Large intestine (tissue), 3 donors: ENCODE measurements at regions not wholly inside any gene's neighbourhood (a gene's known extent, or its start where the extent isn't known, plus 50 kb on each side); places are given as distances from the start of the nearest gene placed in this dataset.
A peak's percentile ranks its signal among the peaks of the same experiment; 100 is the strongest.

Experiments used
- DNase-seq, 2 donors: peaks; one replicate each; pipeline versions ENCODE4 v3.0.0 to v3.0.0-alpha.2; 2013
- H3K27ac ChIP-seq: one replicate; pipeline ENCODE4 v1.5.1; 2013; ENCODE audit warnings: low read length
- H3K27me3 ChIP-seq: 2 replicates; pipeline ENCODE4 v1.6.1; 2013; ENCODE audit warnings: low read length; ENCODE audit not compliant: control insufficient read depth, insufficient read depth
- H3K36me3 ChIP-seq: 2 replicates; pipeline ENCODE4 v1.6.1; 2013; ENCODE audit warnings: low read length; ENCODE audit not compliant: control insufficient read depth, insufficient read depth
- H3K4me1 ChIP-seq: one replicate; pipeline ENCODE4 v1.6.1; 2013; ENCODE audit warnings: low read length; ENCODE audit not compliant: control insufficient read depth, insufficient read depth
- H3K4me3 ChIP-seq: one replicate; pipeline ENCODE4 v1.5.1; 2013; ENCODE audit warnings: low read length
- H3K9me3 ChIP-seq: one replicate; pipeline ENCODE4 v1.6.1; 2013; ENCODE audit warnings: mild to moderate bottlenecking, low read depth, low read length, moderate library complexity; ENCODE audit not compliant: control insufficient read depth
- WGBS: methylation state at CpG from one replicate; pipeline ENCODE4 v1.1.5; 2013; ENCODE audit warnings: low lambda C conversion rate; ENCODE audit not compliant: insufficient coverage; 5-methylcytosine and 5-hydroxymethylcytosine counted together

DNA sequence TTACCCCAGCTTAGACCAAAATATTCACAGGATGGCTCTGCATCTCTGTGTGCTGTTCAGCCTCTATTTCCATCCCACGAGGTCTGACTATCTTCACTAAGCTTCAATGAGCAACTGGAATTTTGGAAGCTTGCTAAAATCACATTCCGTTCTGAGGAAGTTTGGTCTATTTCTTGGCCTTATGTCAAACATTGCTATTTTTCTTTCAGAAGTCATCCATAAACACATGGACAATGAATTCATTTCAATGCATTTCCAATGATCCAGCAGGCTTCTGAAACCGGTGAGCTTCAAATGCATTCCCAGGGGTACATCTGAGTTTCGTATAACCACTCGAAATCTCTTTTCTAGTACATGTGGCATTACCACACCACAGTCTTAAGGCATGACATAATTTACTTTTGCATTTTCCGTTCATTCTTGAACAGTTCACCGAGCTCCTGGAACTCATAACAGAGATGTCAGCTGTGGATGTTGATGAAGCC lies 294.1 kb upstream of the KAZN start:
- H3K27ac ChIP-seq, result no peak overlapping the region
- peak in 1 of 2 donors; percentile 8 for DNase-seq
- no peaks in the 10 kb centered on the region for H3K4me1 ChIP-seq
- H3K9me3 ChIP-seq, result no peaks in the 10 kb centered on the region
- no peaks in the 10 kb centered on the region for H3K36me3 ChIP-seq
- H3K27me3 ChIP-seq, result no peaks in the 10 kb centered on the region
- 80% methylated on average over 2 of the region's 7 CpGs for WGBS
- no peak overlapping the region for H3K4me3 ChIP-seq

DNA sequence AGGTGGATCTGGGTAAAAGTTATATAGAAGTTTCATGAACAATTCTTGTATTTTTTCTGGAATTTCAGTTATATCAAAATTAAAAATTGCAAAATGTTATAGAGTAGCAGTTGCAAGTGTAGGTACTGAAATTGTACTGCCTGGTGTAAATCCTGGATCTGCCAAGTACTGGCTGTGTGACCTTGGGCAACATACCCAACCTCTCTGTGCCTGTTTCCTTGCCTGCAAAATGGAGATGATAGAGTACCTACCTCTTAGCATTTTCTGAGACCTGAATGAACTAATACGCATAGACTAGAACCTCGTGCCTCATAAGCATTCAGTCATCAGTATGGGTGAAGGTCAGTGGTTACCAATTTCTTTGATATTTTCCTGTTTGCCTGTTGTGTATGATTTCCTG lies 290.0 kb upstream of the KAZN start:
- Histone ChIP-seq H3K27ac (no peak overlapping the region), H3K4me3 (no peak overlapping the region), H3K36me3 (no peaks in the 10 kb centered on the region), H3K27me3 (no peaks in the 10 kb centered on the region), H3K4me1 (no peaks in the 10 kb centered on the region), H3K9me3 (no peaks in the 10 kb centered on the region)
- DNase-seq, result no peak
- WGBS, result no CpG with 5 or more reads among the region's 2 CpGs

DNA sequence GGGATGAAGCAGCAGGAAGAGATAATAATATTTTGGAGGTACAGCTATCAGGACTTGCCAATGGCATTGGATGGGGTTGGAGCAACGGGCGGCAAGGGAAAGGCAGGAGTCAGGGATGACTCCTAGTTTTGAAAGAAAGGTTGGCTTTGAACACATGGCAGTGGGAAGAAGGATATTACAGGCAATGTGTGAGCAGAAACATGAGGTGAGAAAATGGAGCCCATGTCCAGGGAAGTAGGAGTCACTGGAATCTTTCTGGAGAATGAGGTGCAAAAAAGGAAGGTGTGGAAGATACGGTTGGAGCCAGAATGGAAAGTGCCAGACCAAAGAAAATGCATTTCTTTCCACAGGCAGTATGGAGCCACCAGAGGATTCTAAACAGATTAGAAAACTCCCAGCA lies 288.5 kb upstream of the KAZN start:
- Histone ChIP-seq H3K27ac (no peak overlapping the region), H3K4me1 (no peaks in the 10 kb centered on the region), H3K9me3 (no peaks in the 10 kb centered on the region), H3K27me3 (no peaks in the 10 kb centered on the region), H3K36me3 (no peaks in the 10 kb centered on the region), H3K4me3 (no peak overlapping the region)
- 94% methylated on average over 2 of the region's 3 CpGs for WGBS
- DNase-seq, result no peak

DNA sequence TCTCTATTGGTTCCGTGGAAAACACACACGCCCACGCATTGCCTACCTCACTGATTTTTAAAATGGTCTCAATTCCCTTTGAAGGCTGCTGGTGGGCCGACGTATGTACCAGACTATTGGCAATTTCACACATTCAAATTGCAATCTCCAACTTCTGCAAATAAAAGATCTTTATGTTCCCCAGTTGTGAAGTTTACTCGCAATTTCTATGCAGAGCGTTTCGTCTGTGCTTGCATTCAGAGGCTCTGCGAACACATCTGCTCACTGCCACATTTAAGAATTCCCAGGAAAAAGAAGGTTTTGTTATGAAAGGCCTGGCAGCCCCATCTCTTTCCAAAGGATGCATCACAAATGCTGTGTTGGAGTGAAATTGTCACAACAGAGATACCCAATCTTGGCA lies 288.0 kb upstream of the KAZN start:
- Histone ChIP-seq H3K27me3 (no peaks in the 10 kb centered on the region), H3K4me1 (no peaks in the 10 kb centered on the region), H3K4me3 (no peak overlapping the region), H3K27ac (no peak overlapping the region), H3K9me3 (no peaks in the 10 kb centered on the region), H3K36me3 (no peaks in the 10 kb centered on the region)
- DNase-seq, result no peak
- WGBS, result no CpG with 5 or more reads among the region's 9 CpGs

DNA sequence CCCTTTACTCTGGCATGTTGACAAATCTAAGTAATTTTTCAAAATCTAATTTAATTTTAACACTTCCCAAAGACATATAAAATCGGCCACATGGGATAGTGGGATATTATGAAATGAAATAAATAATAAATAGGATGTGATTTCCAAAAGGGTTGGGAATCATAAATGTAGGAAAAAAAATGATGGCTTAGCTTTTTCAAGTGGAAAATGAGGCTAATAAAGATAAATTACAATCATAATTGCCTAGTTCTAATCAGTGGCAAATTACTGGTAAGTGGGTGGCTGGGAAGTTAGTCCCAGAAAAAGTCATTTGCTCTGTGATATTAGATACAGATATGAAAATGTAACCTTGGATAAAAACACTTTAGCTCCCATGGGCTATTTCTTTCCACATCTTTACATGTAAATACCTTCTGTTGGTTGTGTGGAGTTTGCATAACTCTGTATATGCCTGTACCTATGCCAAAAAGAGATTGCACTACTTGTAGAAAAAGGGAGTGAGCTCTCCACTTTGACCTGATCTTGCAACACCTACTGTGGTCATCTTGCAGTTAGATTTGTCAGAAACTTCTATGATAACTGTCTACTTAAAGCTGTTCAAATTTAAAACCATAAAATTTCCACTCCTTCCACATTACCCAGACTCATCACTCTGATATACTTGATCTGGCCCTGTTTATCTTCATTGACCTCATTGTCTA lies 284.6 kb upstream of the KAZN start:
- WGBS, result 79% methylated on average over 1 of the region's 1 CpG
- Histone ChIP-seq H3K36me3 (no peaks in the 10 kb centered on the region), H3K9me3 (no peaks in the 10 kb centered on the region), H3K27me3 (no peaks in the 10 kb centered on the region), H3K4me1 (no peaks in the 10 kb centered on the region), H3K4me3 (no peak overlapping the region), H3K27ac (no peak overlapping the region)
- no peak for DNase-seq

DNA sequence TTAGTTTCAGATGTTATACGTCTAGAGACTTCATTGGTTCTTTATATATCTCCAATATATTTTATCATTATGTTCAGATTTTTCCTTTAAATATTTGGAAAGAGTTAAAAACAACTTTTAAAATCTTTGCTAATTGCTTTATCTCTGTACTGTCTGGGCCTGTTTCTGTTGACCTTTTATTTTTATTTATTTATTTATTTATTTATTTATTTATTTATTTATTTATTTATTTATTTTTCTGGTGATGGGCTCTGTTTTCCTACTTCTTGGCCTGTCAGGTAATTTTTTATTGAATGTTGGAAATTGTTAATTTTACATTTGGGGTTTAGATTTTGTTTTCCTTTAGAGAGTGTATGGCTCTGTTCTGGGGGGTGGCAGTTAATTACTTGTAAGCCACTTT lies 279.7 kb upstream of the KAZN start:
- WGBS, result 88% methylated on average over 1 of the region's 1 CpG
- H3K27ac ChIP-seq, result no peak overlapping the region
- H3K4me1 ChIP-seq, result no peaks in the 10 kb centered on the region
- H3K27me3 ChIP-seq, result no peaks in the 10 kb centered on the region
- H3K36me3 ChIP-seq, result no peaks in the 10 kb centered on the region
- no peaks in the 10 kb centered on the region for H3K9me3 ChIP-seq
- no peak overlapping the region for H3K4me3 ChIP-seq
- no peak for DNase-seq

DNA sequence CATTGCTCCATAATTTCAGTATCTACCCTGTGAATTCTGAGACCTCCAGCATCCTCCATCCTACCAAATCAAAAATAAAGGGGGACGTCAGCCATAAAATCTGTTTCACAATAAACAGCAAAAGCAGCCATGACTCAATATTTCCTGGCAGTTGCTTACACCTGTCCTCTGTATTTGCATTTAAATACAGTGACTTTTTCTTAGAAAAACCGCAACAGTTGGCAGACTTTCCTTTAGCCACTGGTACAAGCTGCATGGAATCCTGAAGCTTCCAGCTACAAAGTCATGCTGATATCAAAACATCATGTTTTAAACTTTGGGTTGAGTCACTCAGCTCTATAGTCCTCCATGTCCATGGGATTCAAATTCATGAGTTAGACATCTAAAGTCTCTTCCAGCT lies 278.0 kb upstream of the KAZN start:
- no peaks in the 10 kb centered on the region for H3K4me1 ChIP-seq
- H3K9me3 ChIP-seq, result no peaks in the 10 kb centered on the region
- H3K27me3 ChIP-seq, result no peaks in the 10 kb centered on the region
- DNase-seq, result no peak
- WGBS, result no CpG with 5 or more reads among the region's 2 CpGs
- H3K36me3 ChIP-seq, result no peaks in the 10 kb centered on the region
- H3K4me3 ChIP-seq, result no peak overlapping the region
- H3K27ac ChIP-seq, result no peak overlapping the region

DNA sequence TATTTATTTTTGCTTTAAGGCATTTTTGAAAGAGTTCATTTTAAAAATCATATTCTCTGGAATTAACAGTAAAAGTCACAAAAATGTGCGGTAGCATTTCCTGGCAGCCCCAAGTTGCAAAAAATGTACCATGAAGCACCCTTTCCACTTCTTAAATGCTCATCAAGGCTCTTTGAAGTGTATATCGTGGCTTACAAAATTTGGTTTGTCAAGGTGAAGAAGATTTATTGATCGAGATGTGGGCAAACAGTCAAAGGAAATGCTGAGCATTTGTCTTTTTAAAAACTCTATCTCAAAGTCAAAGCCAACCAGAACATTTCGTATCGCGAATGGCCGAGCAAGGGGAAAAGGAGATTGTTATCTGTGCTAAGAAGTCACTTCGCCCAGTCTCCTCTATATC lies 277.5 kb upstream of the KAZN start:
- no peak for DNase-seq
- WGBS, result 91% methylated on average over 8 of the region's 8 CpGs
- no peaks in the 10 kb centered on the region for H3K27me3 ChIP-seq
- H3K27ac ChIP-seq, result no peak overlapping the region
- H3K4me1 ChIP-seq, result no peaks in the 10 kb centered on the region
- H3K4me3 ChIP-seq, result no peak overlapping the region
- no peaks in the 10 kb centered on the region for H3K9me3 ChIP-seq
- H3K36me3 ChIP-seq, result no peaks in the 10 kb centered on the region

DNA sequence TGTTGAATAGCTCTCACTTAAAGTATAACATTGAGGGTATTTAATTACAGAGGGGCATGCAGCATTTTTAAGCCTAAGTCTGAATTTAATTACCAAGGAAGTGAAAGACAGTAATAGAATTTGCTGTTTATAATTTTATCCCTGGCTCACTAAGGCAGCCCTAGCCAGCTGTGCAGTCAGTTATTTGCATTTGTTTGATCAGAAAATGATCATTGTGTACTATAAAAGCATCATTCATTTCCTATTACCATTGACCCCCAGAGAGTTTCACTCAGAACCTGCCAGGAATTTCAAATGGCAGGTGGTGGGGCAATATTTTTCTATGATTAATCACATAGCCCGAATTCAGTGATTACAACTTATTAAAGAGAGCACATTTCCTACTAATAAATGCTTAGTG lies 277.1 kb upstream of the KAZN start:
- Histone ChIP-seq H3K36me3 (no peaks in the 10 kb centered on the region), H3K4me1 (no peaks in the 10 kb centered on the region), H3K27me3 (no peaks in the 10 kb centered on the region), H3K4me3 (no peak overlapping the region), H3K27ac (no peak overlapping the region), H3K9me3 (no peaks in the 10 kb centered on the region)
- DNase-seq, result no peak
- 100% methylated on average over 1 of the region's 1 CpG for WGBS

DNA sequence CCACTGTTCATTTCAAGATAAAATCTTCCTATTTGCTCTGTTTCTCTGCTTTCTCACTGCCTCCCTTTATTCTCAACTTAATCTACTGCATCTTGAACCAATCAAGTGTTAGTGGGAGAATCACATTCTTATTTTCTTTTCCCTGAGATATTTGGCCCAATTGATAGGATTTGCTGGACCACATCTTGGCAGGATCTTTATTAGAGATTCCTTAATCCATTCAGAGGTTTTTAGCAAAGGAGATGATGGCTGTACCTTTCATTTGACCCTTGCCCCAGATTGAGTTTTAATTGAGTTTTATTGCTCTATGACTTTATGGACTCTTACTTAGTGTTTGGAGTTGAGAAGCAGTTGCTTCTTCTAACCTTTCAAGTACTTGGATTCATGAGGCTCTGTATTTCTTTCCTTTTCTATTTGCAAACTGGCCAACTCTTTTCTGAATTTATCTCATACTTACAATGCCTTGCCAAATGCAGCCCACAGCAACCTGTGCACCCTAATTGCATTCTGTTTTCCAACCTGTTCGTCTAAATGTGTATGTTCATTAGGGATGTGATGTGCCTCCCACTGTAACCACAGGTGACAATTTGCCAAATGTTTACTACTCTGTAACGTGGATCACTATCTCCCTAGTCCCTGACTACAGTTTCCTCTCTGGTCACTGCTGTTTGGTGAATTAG lies 274.8 kb upstream of the KAZN start:
- Histone ChIP-seq H3K9me3 (no peaks in the 10 kb centered on the region), H3K27me3 (no peaks in the 10 kb centered on the region), H3K27ac (no peak overlapping the region), H3K4me1 (no peaks in the 10 kb centered on the region), H3K4me3 (no peak overlapping the region), H3K36me3 (no peaks in the 10 kb centered on the region)
- no CpG with 5 or more reads among the region's 2 CpGs for WGBS
- DNase-seq, result no peak

DNA sequence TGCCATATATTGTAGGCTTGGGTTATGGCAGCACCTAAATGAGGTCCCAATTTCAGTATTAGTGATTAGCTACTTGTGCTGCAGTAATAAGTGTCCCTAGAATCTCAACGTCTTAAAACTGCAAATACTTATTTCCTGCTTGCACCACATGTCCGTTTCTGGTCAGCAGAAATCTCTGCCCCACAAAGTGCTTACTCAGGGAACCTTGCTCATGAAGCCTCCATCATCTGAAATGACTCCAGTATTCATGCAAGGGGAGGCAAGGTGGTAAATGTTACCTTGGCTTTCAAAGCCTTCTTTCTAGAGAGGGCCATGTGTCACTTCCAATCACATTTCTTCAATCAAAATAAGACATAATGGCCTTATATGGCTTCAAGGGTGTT lies 274.2 kb upstream of the KAZN start:
- Histone ChIP-seq H3K36me3 (no peaks in the 10 kb centered on the region), H3K9me3 (no peaks in the 10 kb centered on the region), H3K27ac (no peak overlapping the region), H3K4me1 (no peaks in the 10 kb centered on the region), H3K27me3 (no peaks in the 10 kb centered on the region), H3K4me3 (no peak overlapping the region)
- WGBS, result no CpG with 5 or more reads among the region's 2 CpGs
- no peak for DNase-seq
